Lower lobe of right lung (tissue), 2 donors: ENCODE measurements at regions not wholly inside any gene's neighbourhood (a gene's known extent, or its start where the extent isn't known, plus 50 kb on each side); places are given as distances from the start of the nearest gene placed in this dataset.
A peak's percentile ranks its signal among the peaks of the same experiment; 100 is the strongest.
"Not testable (repeated sequence)": the region's sequence is repeated elsewhere in the genome, so short reads cannot be mapped to it uniquely, and the experiment has no call there.

ENCODE experiments used
- ATAC-seq, 2 donors: fragments of 200-7000 bp; cut with Tn5 transposase; one replicate each; pipeline ENCODE4 v1.9.1; 2020 to 2022; ENCODE audit warnings: mild to moderate bottlenecking in 2 of 2, moderate library complexity in 2 of 2
- DNase-seq: peaks from one replicate; pipeline ENCODE4 v3.0.0-alpha.2; 2020
- H3K27ac ChIP-seq: fragments of 200-600 bp; one replicate; pipeline ENCODE4 v1.8.0; 2022
- H3K27me3 ChIP-seq: fragments of 200-600 bp; one replicate; pipeline ENCODE4 v1.8.0; 2022; ENCODE audit warnings: low read depth
- H3K36me3 ChIP-seq: fragments of 200-600 bp; one replicate; pipeline ENCODE4 v1.8.0; 2022; ENCODE audit warnings: mild to moderate bottlenecking
- H3K4me1 ChIP-seq: fragments of 200-600 bp; one replicate; pipeline ENCODE4 v1.8.0; 2022
- H3K4me3 ChIP-seq: fragments of 200-600 bp; one replicate; pipeline ENCODE4 v1.8.0; 2022; ENCODE audit warnings: mild to moderate bottlenecking
- H3K9me3 ChIP-seq: fragments of 200-600 bp; one replicate; pipeline ENCODE4 v1.8.0; 2022
- CTCF ChIP-seq: fragments of 200-600 bp; IDR thresholded peaks from one replicate; pipeline ENCODE4 v1.8.0; 2022; ENCODE audit warnings: antibody characterized with exemption, mild to moderate bottlenecking
- intact Hi-C: fragments of 100-400 bp; cut with DNase I; formaldehyde crosslinking; loops from one replicate; pipeline ENCODE4 v1.11.0; 2022
- donor health status: DM: no; HTN: yes; CAD: no; lungs with severe emphysema.

- no peaks in the 10 kb centered on the region for H3K9me3 ChIP-seq
- H3K4me3 ChIP-seq, result no peak overlapping the region
- H3K27me3 ChIP-seq, result no peaks in the 10 kb centered on the region
- DNase-seq, result no peak
- TF ChIP-seq CTCF, result no peak
- no peak for ATAC-seq
- no peaks in the 10 kb centered on the region for H3K36me3 ChIP-seq
- intact Hi-C loops, result no loop called here
- H3K27ac ChIP-seq, result no peak overlapping the region
- H3K4me1 ChIP-seq, result no peaks in the 10 kb centered on the region
Observed at GRCh38 chr14:43669355-43669754, 837.7 kb downstream of the FSCB start.

GRCh38 chr14:43665570-43666267 lies 841.4 kb downstream of the FSCB start:
- Histone ChIP-seq H3K4me3 (no peak overlapping the region), H3K27ac (no peak overlapping the region), H3K9me3 (no peaks in the 10 kb centered on the region), H3K27me3 (no peaks in the 10 kb centered on the region), H3K36me3 (no peaks in the 10 kb centered on the region), H3K4me1 (no peaks in the 10 kb centered on the region)
- DNase-seq, result no peak
- intact Hi-C loops, result no loop called here
- TF ChIP-seq CTCF, result no peak
- peak in 1 of 2 donors; percentile 43 for ATAC-seq

GRCh38 chr14:43655194-43655593 lies 851.9 kb downstream of the FSCB start:
- H3K36me3 ChIP-seq, H3K4me1 ChIP-seq, H3K27me3 ChIP-seq, intact Hi-C loops, ATAC-seq, DNase-seq, H3K4me3 ChIP-seq, H3K9me3 ChIP-seq, H3K27ac ChIP-seq: not testable (repeated sequence)

GRCh38 chr14:43651896-43652295 lies 855.2 kb downstream of the FSCB start:
- no peak for ATAC-seq
- no peaks in the 10 kb centered on the region for H3K9me3 ChIP-seq
- no peaks in the 10 kb centered on the region for H3K4me1 ChIP-seq
- H3K27ac ChIP-seq, result no peak overlapping the region
- H3K4me3 ChIP-seq, result no peak overlapping the region
- DNase-seq, result no peak
- no peak for TF ChIP-seq CTCF
- intact Hi-C loops, result no loop called here
- H3K36me3 ChIP-seq, result no peaks in the 10 kb centered on the region
- H3K27me3 ChIP-seq, result no peaks in the 10 kb centered on the region

GRCh38 chr14:43651185-43651787 lies 855.8 kb downstream of the FSCB start:
- ATAC-seq (no peak), DNase-seq (no peak)
- no peaks in the 10 kb centered on the region for H3K27me3 ChIP-seq
- intact Hi-C loops, result no loop called here
- no peak for TF ChIP-seq CTCF
- H3K4me1 ChIP-seq, result no peaks in the 10 kb centered on the region
- H3K27ac ChIP-seq, result no peak overlapping the region
- no peaks in the 10 kb centered on the region for H3K9me3 ChIP-seq
- H3K4me3 ChIP-seq, result no peak overlapping the region
- H3K36me3 ChIP-seq, result no peaks in the 10 kb centered on the region

GRCh38 chr14:43649508-43649907 lies 857.6 kb downstream of the FSCB start:
- H3K4me3 ChIP-seq, result no peak overlapping the region
- H3K36me3 ChIP-seq, result no peaks in the 10 kb centered on the region
- H3K4me1 ChIP-seq, result no peaks in the 10 kb centered on the region
- intact Hi-C loops, result no loop called here
- no peak for TF ChIP-seq CTCF
- no peak overlapping the region for H3K27ac ChIP-seq
- no peaks in the 10 kb centered on the region for H3K9me3 ChIP-seq
- DNase-seq (no peak), ATAC-seq (no peak)
- H3K27me3 ChIP-seq, result no peaks in the 10 kb centered on the region
